ENCODE measurements at regions not wholly inside any gene's neighbourhood (a gene's known extent, or its start where the extent isn't known, plus 50 kb on each side); places are given as distances from the start of the nearest gene placed in this dataset.

GRCh38 chr1:173117761-173118160 is 67.0 kb upstream of the TNFSF18 start:
- ChIA-PET POLR2A (interaction anchor here (0.5 to 0.8 kb wide), 2 partner anchors 98 to 585 kb away, joined by 3 read pairs; partner anchors contain the start of gene SUCO), CTCF (interaction anchor here (0.9 kb wide), 1 partner anchor 10 kb away, joined by 3 read pairs; no protein-coding TSS in a partner anchor)
- TF ChIP-seq CTCF (IDR thresholded peaks at IDR 0.05; ENCODE audit: control extremely low read depth, extremely low read depth, low read depth, missing control alignments): no peak
- DNase-seq (ENCODE audit: extremely low spot score): no peak

GRCh38 chr1:173117108-173117633 is 66.4 kb upstream of the TNFSF18 start:
- TF ChIP-seq CTCF (IDR thresholded peaks at IDR 0.05; ENCODE audit: control extremely low read depth, extremely low read depth, low read depth, missing control alignments): no peak
- no peak for DNase-seq (ENCODE audit: extremely low spot score)
- ChIA-PET POLR2A (interaction anchor here (0.5 to 0.6 kb wide), 2 partner anchors 87 to 585 kb away, joined by 3 read pairs; partner anchors contain the start of gene SUCO), CTCF (interaction anchor here (0.9 kb wide), 1 partner anchor 9 kb away, joined by 3 read pairs; no protein-coding TSS in a partner anchor)

- TF ChIP-seq CTCF (IDR thresholded peaks at IDR 0.05; ENCODE audit: control extremely low read depth, extremely low read depth, low read depth, missing control alignments): no peak
- no peak for DNase-seq (ENCODE audit: extremely low spot score)
- POLR2A ChIA-PET: no interaction called here
- CTCF ChIA-PET: no interaction called here
Observed at GRCh38 chr1:173114346-173114745, 63.6 kb upstream of the TNFSF18 start.

- no peak for TF ChIP-seq CTCF (IDR thresholded peaks at IDR 0.05; ENCODE audit: control extremely low read depth, extremely low read depth, low read depth, missing control alignments)
- DNase-seq (ENCODE audit: extremely low spot score): no peak
Observed at GRCh38 chr1:173113015-173113741, 62.4 kb upstream of the TNFSF18 start.

GRCh38 chr1:173112129-173112528 is 61.4 kb upstream of the TNFSF18 start:
- ChIA-PET CTCF (no interaction called here), POLR2A (no interaction called here)
- DNase-seq (ENCODE audit: extremely low spot score): peak; percentile 22
- no peak for TF ChIP-seq CTCF (IDR thresholded peaks at IDR 0.05; ENCODE audit: control extremely low read depth, extremely low read depth, low read depth, missing control alignments)

More at GRCh38 chr1:173113015-173113741, 62.4 kb upstream of the TNFSF18 start:
- CTCF ChIA-PET: no interaction called here
- POLR2A ChIA-PET: no interaction called here

GRCh38 chr1:173107696-173108095 is 57.0 kb upstream of the TNFSF18 start:
- ChIA-PET POLR2A (no interaction called here), CTCF (interaction anchor here (1.3 kb wide), 1 partner anchor 10 kb away, joined by 3 read pairs; no protein-coding TSS in a partner anchor)
- no peak for DNase-seq (ENCODE audit: extremely low spot score)
- TF ChIP-seq CTCF (IDR thresholded peaks at IDR 0.05; ENCODE audit: control extremely low read depth, extremely low read depth, low read depth, missing control alignments): no peak

All from GM10248 (cell line).